ENCODE measurements at regions not wholly inside any gene's neighbourhood (a gene's known extent, or its start where the extent isn't known, plus 50 kb on each side); places are given as distances from the start of the nearest gene placed in this dataset.

DNA sequence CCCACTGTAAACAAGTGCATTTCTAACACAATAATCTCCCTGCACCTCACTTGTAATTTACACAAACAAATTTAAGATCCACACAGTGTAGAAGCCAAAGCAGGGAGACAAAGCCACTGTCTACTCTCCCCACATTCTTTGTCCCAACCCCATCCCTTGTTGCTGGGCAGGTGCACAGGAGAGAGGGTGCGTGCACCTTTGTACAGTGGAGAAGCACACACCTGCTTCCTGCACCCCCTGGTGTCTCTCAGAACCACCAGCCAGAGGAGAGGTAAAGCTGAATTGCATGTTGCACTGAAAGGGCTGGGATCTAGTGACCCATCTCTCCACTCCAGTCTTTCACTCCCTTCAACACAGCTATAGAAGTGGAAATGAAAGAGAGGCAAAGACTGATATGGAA lies 51.4 kb upstream of the IFNG-AS1 start:
- Histone ChIP-seq H3K36me3 (no peaks in the 10 kb centered on the region), H3K4me3 (no peak overlapping the region), H3K4me1 (no peaks in the 10 kb centered on the region), H3K9me3 (no peaks in the 10 kb centered on the region), H3K27me3 (no peaks in the 10 kb centered on the region), H3K27ac (no peak overlapping the region)
- TF ChIP-seq, protein P1, sequence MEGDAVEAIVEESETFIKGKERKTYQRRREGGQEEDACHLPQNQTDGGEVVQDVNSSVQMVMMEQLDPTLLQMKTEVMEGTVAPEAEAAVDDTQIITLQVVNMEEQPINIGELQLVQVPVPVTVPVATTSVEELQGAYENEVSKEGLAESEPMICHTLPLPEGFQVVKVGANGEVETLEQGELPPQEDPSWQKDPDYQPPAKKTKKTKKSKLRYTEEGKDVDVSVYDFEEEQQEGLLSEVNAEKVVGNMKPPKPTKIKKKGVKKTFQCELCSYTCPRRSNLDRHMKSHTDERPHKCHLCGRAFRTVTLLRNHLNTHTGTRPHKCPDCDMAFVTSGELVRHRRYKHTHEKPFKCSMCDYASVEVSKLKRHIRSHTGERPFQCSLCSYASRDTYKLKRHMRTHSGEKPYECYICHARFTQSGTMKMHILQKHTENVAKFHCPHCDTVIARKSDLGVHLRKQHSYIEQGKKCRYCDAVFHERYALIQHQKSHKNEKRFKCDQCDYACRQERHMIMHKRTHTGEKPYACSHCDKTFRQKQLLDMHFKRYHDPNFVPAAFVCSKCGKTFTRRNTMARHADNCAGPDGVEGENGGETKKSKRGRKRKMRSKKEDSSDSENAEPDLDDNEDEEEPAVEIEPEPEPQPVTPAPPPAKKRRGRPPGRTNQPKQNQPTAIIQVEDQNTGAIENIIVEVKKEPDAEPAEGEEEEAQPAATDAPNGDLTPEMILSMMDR (IDR thresholded peaks at IDR 0.05): no peak
- intact Hi-C loops (cut with DNase I): no loop called here
- ATAC-seq (no peak), DNase-seq (no peak)

Measured in left lung (tissue), 4 donors.